ENCODE measurements at regions not wholly inside any gene's neighbourhood (a gene's known extent, or its start where the extent isn't known, plus 50 kb on each side); places are given as distances from the start of the nearest gene placed in this dataset.
"Not testable (repeated sequence)": the region's sequence is repeated elsewhere in the genome, so short reads cannot be mapped to it uniquely, and the experiment has no call there.

- no peaks in the 10 kb centered on the region for H3K9me3 ChIP-seq (ENCODE audit: low read depth)
- H3K4me3 ChIP-seq, result no peak overlapping the region
- H3K9me2 ChIP-seq (replicated peaks; ENCODE audit: insufficient read depth), result no peaks in the 10 kb centered on the region
- no peak overlapping the region for H2AFZ ChIP-seq
- H3K27ac ChIP-seq, result no peak overlapping the region
- no peak for TF ChIP-seq EZH2phosphoT487 (IDR thresholded peaks at IDR 0.05; ENCODE audit: low read depth, severe bottlenecking, unreplicated experiment)
- H3K4me2 ChIP-seq, result no peak overlapping the region
- no peaks in the 10 kb centered on the region for H4K20me1 ChIP-seq (ENCODE audit: insufficient read depth, poor library complexity, severe bottlenecking)
- no peaks in the 10 kb centered on the region for H3K27me3 ChIP-seq
- DNase-seq (ENCODE audit: low spot score), result no peak
- H3K4me1 ChIP-seq (ENCODE audit: insufficient read depth), result no peaks in the 10 kb centered on the region
- H3K36me3 ChIP-seq (replicated peaks; ENCODE audit: insufficient read depth, low read depth), result no peaks in the 10 kb centered on the region
- 69% methylated on average over 4 of the region's 4 CpGs for WGBS (ENCODE audit: low lambda C conversion rate, missing lambda C conversion rate)
- H3K79me2 ChIP-seq, result no peaks in the 10 kb centered on the region
These were observed 482.2 kb upstream of the SOX9 start for GRCh38 chr17:71638668-71639067.

- Histone ChIP-seq H2AFZ (no peak overlapping the region), H3K36me3 (replicated peaks; ENCODE audit: insufficient read depth, low read depth) (no peaks in the 10 kb centered on the region)
These were observed 481.0 kb upstream of the SOX9 start for GRCh38 chr17:71639865-71640264.

GRCh38 chr17:71646890-71647289 is 473.9 kb upstream of the SOX9 start:
- not testable (repeated sequence) for H3K36me3 ChIP-seq (replicated peaks; ENCODE audit: insufficient read depth, low read depth); H4K20me1 ChIP-seq (ENCODE audit: insufficient read depth, poor library complexity, severe bottlenecking); H3K27ac ChIP-seq; H3K27me3 ChIP-seq; H3K9me2 ChIP-seq (replicated peaks; ENCODE audit: insufficient read depth); H3K4me2 ChIP-seq; H2AFZ ChIP-seq; H3K4me1 ChIP-seq (ENCODE audit: insufficient read depth); H3K4me3 ChIP-seq; DNase-seq (ENCODE audit: low spot score); H3K9me3 ChIP-seq (ENCODE audit: low read depth); H3K79me2 ChIP-seq
- WGBS (ENCODE audit: low lambda C conversion rate, missing lambda C conversion rate), result 61% methylated on average over 2 of the region's 2 CpGs

More at GRCh38 chr17:71639865-71640264, 481.0 kb upstream of the SOX9 start:
- Histone ChIP-seq H3K4me1 (ENCODE audit: insufficient read depth) (no peaks in the 10 kb centered on the region), H3K4me2 (no peak overlapping the region), H3K27me3 (no peaks in the 10 kb centered on the region), H3K27ac (no peak overlapping the region), H3K9me3 (ENCODE audit: low read depth) (no peaks in the 10 kb centered on the region), H3K9me2 (replicated peaks; ENCODE audit: insufficient read depth) (no peaks in the 10 kb centered on the region), H3K4me3 (no peak overlapping the region), H3K79me2 (no peaks in the 10 kb centered on the region), H4K20me1 (ENCODE audit: insufficient read depth, poor library complexity, severe bottlenecking) (no peaks in the 10 kb centered on the region)
- no peak for DNase-seq (ENCODE audit: low spot score)
- TF ChIP-seq EZH2 (IDR thresholded peaks at IDR 0.05; ENCODE audit: borderline replicate concordance), result no peak
- TF ChIP-seq EZH2phosphoT487 (IDR thresholded peaks at IDR 0.05; ENCODE audit: low read depth, severe bottlenecking, unreplicated experiment), result no peak
- TF ChIP-seq CTCF (IDR thresholded peaks at IDR 0.05; ENCODE audit: poor library complexity), result no peak

- H3K4me3 ChIP-seq; H3K9me2 ChIP-seq (replicated peaks; ENCODE audit: insufficient read depth); H3K4me1 ChIP-seq (ENCODE audit: insufficient read depth); H3K4me2 ChIP-seq; H3K79me2 ChIP-seq; DNase-seq (ENCODE audit: low spot score); H3K36me3 ChIP-seq (replicated peaks; ENCODE audit: insufficient read depth, low read depth); H4K20me1 ChIP-seq (ENCODE audit: insufficient read depth, poor library complexity, severe bottlenecking); H3K9me3 ChIP-seq (ENCODE audit: low read depth); H2AFZ ChIP-seq; H3K27me3 ChIP-seq; H3K27ac ChIP-seq: not testable (repeated sequence)
- WGBS (ENCODE audit: low lambda C conversion rate, missing lambda C conversion rate), result 98% methylated on average over 2 of the region's 2 CpGs
These were observed 472.5 kb upstream of the SOX9 start for GRCh38 chr17:71648342-71648741.

GRCh38 chr17:71649941-71650350 is 470.9 kb upstream of the SOX9 start:
- H3K36me3 ChIP-seq (replicated peaks; ENCODE audit: insufficient read depth, low read depth), result no peaks in the 10 kb centered on the region
- TF ChIP-seq EZH2phosphoT487 (IDR thresholded peaks at IDR 0.05; ENCODE audit: low read depth, severe bottlenecking, unreplicated experiment) (no peak), CTCF (IDR thresholded peaks at IDR 0.05; ENCODE audit: poor library complexity) (no peak), EZH2 (IDR thresholded peaks at IDR 0.05; ENCODE audit: borderline replicate concordance) (no peak)
- H3K4me3 ChIP-seq, result no peak overlapping the region
- no peaks in the 10 kb centered on the region for H3K4me1 ChIP-seq (ENCODE audit: insufficient read depth)
- no peaks in the 10 kb centered on the region for H3K27me3 ChIP-seq
- H3K9me2 ChIP-seq (replicated peaks; ENCODE audit: insufficient read depth), result no peaks in the 10 kb centered on the region
- no peak overlapping the region for H3K4me2 ChIP-seq
- H3K9me3 ChIP-seq (ENCODE audit: low read depth), result no peaks in the 10 kb centered on the region
- no peak overlapping the region for H3K27ac ChIP-seq
- H2AFZ ChIP-seq, result no peak overlapping the region
- DNase-seq (ENCODE audit: low spot score), result no peak
- no peaks in the 10 kb centered on the region for H4K20me1 ChIP-seq (ENCODE audit: insufficient read depth, poor library complexity, severe bottlenecking)
- no peaks in the 10 kb centered on the region for H3K79me2 ChIP-seq

Measured in hepatocyte (in vitro differentiated cells).